CD4-positive, alpha-beta T cell (primary cell): ENCODE measurements at regions not wholly inside any gene's neighbourhood (a gene's known extent, or its start where the extent isn't known, plus 50 kb on each side); places are given as distances from the start of the nearest gene placed in this dataset.

Experiments
- ATAC-seq: fragments of 200-7000 bp; cut with Tn5 transposase; one replicate; pipeline ENCODE4 v1.10.0; 2022; ENCODE audit warnings: mild to moderate bottlenecking; ENCODE audit not compliant: poor library complexity
- CTCF ChIA-PET: fragments of 350-600 bp; sonication (Branson Sonifier 250); formaldehyde crosslinking; loops from one replicate; lab custom pipeline; 2021; ENCODE audit warnings: antibody characterized with exemption, inconsistent platforms; lab: Charles Lee
- POLR2A ChIA-PET: fragments of 350-600 bp; sonication (Branson Sonifier 250); formaldehyde crosslinking; loops from one replicate; lab custom pipeline; 2021; ENCODE audit warnings: antibody characterized with exemption, inconsistent platforms; lab: Charles Lee
- DNase-seq, 14 experiments: peaks; one replicate each; pipeline ENCODE4 v3.0.0-alpha.2; 2013 to 2020; ENCODE audit warnings: mixed read lengths in 2 of 14
- H3K27ac ChIP-seq, 2 donors: one replicate each; pipeline versions ENCODE4 v1.5.1 to v1.7.0; 2013; ENCODE audit warnings: low read length in 2 of 2, low read depth in 1 of 2, mild to moderate bottlenecking in 1 of 2
- H3K27me3 ChIP-seq, 2 experiments: 1 replicate in 1 of 2; 2 replicates in 1 of 2; pipeline versions ENCODE4 v1.6.1 to v1.7.0; 2013; ENCODE audit warnings: low read length in 2 of 2, control low read depth in 1 of 2, mild to moderate bottlenecking in 1 of 2, moderate library complexity in 1 of 2; ENCODE audit not compliant: insufficient read depth in 2 of 2, control insufficient read depth in 1 of 2
- H3K36me3 ChIP-seq: one replicate; pipeline ENCODE4 v1.6.1; 2013; ENCODE audit warnings: low read length, control low read depth; ENCODE audit not compliant: insufficient read depth
- H3K4me1 ChIP-seq: one replicate; pipeline ENCODE4 v1.6.1; 2013; ENCODE audit warnings: low read length, control low read depth; ENCODE audit not compliant: insufficient read depth
- H3K4me3 ChIP-seq: one replicate; pipeline ENCODE4 v1.5.1; 2013; ENCODE audit warnings: mild to moderate bottlenecking, low read length, moderate library complexity
- H3K9me3 ChIP-seq, 2 experiments: 1 replicate in 1 of 2; 2 replicates in 1 of 2; pipeline versions ENCODE4 v1.6.1 to v1.7.0; 2013; ENCODE audit warnings: low read length in 2 of 2, mild to moderate bottlenecking in 2 of 2, control low read depth in 1 of 2, moderate library complexity in 1 of 2; ENCODE audit not compliant: control insufficient read depth in 1 of 2, insufficient read depth in 1 of 2
- H3K27ac Mint-ChIP-seq: one replicate; pipeline ENCODE4 v1.8.0; 2020; ENCODE audit warnings: mixed read lengths
- H3K27me3 Mint-ChIP-seq: one replicate; pipeline ENCODE4 v1.8.0; 2021; ENCODE audit warnings: mixed read lengths
- H3K36me3 Mint-ChIP-seq: one replicate; pipeline ENCODE4 v1.8.0; 2021; ENCODE audit warnings: low read depth, mixed read lengths
- H3K4me1 Mint-ChIP-seq: one replicate; pipeline ENCODE4 v1.8.0; 2021; ENCODE audit warnings: low read depth, mixed read lengths
- H3K4me3 Mint-ChIP-seq: one replicate; pipeline ENCODE4 v1.8.0; 2020; ENCODE audit warnings: mild to moderate bottlenecking, mixed read lengths
- H3K9me3 Mint-ChIP-seq: one replicate; pipeline ENCODE4 v1.8.0; 2020; ENCODE audit warnings: mixed read lengths
- CTCF ChIP-seq: fragments of 200-600 bp; IDR thresholded peaks from one replicate; pipeline ENCODE4 v1.8.0; 2022; ENCODE audit warnings: antibody characterized with exemption, mild to moderate bottlenecking
- intact Hi-C, 2 experiments: fragments of 100-400 bp; cut with DNase I in 1 of 2; cut with micrococcal nuclease in 1 of 2; formaldehyde crosslinking; loops; one replicate each; pipeline versions ENCODE4 v1.15.1 to v1.9.0; 2023 to 2025; cut with DNase I, micrococcal nuclease

- intact Hi-C loops, result no loop called here
- H3K4me1 ChIP-seq, result no peaks in the 10 kb centered on the region
- no peaks in the 10 kb centered on the region for H3K27me3 ChIP-seq
- ATAC-seq (no peak), DNase-seq (no peak)
- no peaks in the 10 kb centered on the region for H3K36me3 Mint-ChIP-seq
- no peak for TF ChIP-seq CTCF
- H3K9me3 ChIP-seq, result peaks cover 5 to 7% of the 10 kb centered on the region in 2 experiments
- ChIA-PET CTCF (no interaction called here), POLR2A (no interaction called here)
- no peaks in the 10 kb centered on the region for H3K4me1 Mint-ChIP-seq
- no peak overlapping the region for H3K4me3 Mint-ChIP-seq
- peaks cover 13% of the 10 kb centered on the region for H3K27me3 Mint-ChIP-seq
- peaks cover 3% of the 10 kb centered on the region for H3K9me3 Mint-ChIP-seq
- no peak overlapping the region for H3K27ac ChIP-seq
- H3K27ac Mint-ChIP-seq, result no peak overlapping the region
- no peaks in the 10 kb centered on the region for H3K36me3 ChIP-seq
- no peak overlapping the region for H3K4me3 ChIP-seq
These were observed 188.7 kb upstream of the TWIST2 start for GRCh38 chr2:238659231-238659630.

GRCh38 chr2:238663586-238663985, 184.3 kb upstream of the TWIST2 start:
- ChIA-PET CTCF (no interaction called here), POLR2A (no interaction called here)
- no peaks in the 10 kb centered on the region for H3K4me1 Mint-ChIP-seq

GRCh38 chr2:238665919-238666318, 182.0 kb upstream of the TWIST2 start:
- ChIA-PET CTCF (no interaction called here), POLR2A (no interaction called here)
- Mint-ChIP-seq H3K4me3 (no peak overlapping the region), H3K9me3 (peaks cover 6% of the 10 kb centered on the region), H3K27me3 (peaks cover 56% of the 10 kb centered on the region), H3K4me1 (no peaks in the 10 kb centered on the region), H3K36me3 (no peaks in the 10 kb centered on the region), H3K27ac (no peak overlapping the region)
- no peak overlapping the region for H3K27ac ChIP-seq
- DNase-seq, result no peak
- no peak overlapping the region for H3K4me3 ChIP-seq
- peaks cover 5 to 7% of the 10 kb centered on the region in 2 experiments for H3K9me3 ChIP-seq
- H3K36me3 ChIP-seq, result no peaks in the 10 kb centered on the region
- no peak for TF ChIP-seq CTCF
- no peaks in the 10 kb centered on the region for H3K4me1 ChIP-seq
- peaks cover 0 to 11% of the 10 kb centered on the region in 2 experiments for H3K27me3 ChIP-seq
- intact Hi-C loops, result no loop called here
- ATAC-seq, result no peak

More at GRCh38 chr2:238663586-238663985, 184.3 kb upstream of the TWIST2 start:
- no peak for TF ChIP-seq CTCF
- no peak overlapping the region for H3K4me3 Mint-ChIP-seq
- Histone ChIP-seq H3K4me1 (no peaks in the 10 kb centered on the region), H3K27ac (no peak overlapping the region), H3K9me3 (peaks cover 5 to 7% of the 10 kb centered on the region in 2 experiments), H3K27me3 (peaks cover 0 to 11% of the 10 kb centered on the region in 2 experiments), H3K4me3 (no peak overlapping the region), H3K36me3 (no peaks in the 10 kb centered on the region)
- DNase-seq, result no peak
- H3K27me3 Mint-ChIP-seq, result peaks cover 40% of the 10 kb centered on the region
- ATAC-seq, result no peak
- H3K27ac Mint-ChIP-seq, result no peak overlapping the region
- intact Hi-C loops, result no loop called here
- peaks cover 3% of the 10 kb centered on the region for H3K9me3 Mint-ChIP-seq
- H3K36me3 Mint-ChIP-seq, result no peaks in the 10 kb centered on the region
